Colonic mucosa (tissue), 4 donors: ENCODE measurements at regions not wholly inside any gene's neighbourhood (a gene's known extent, or its start where the extent isn't known, plus 50 kb on each side); places are given as distances from the start of the nearest gene placed in this dataset.
"Not testable (repeated sequence)": the region's sequence is repeated elsewhere in the genome, so short reads cannot be mapped to it uniquely, and the experiment has no call there.

Experiments
- DNase-seq: peaks from one replicate; pipeline ENCODE4 v3.0.0-alpha.2; 2020
- H3K27ac ChIP-seq: fragments of 200-600 bp; one replicate; pipeline ENCODE4 v1.8.0; 2021
- H3K27me3 ChIP-seq: fragments of 200-600 bp; one replicate; pipeline ENCODE4 v1.8.0; 2021
- H3K36me3 ChIP-seq: fragments of 200-600 bp; one replicate; pipeline ENCODE4 v1.8.0; 2021
- H3K4me1 ChIP-seq: fragments of 200-600 bp; one replicate; pipeline ENCODE4 v1.8.0; 2021; ENCODE audit warnings: mild to moderate bottlenecking
- H3K4me3 ChIP-seq: fragments of 200-600 bp; one replicate; pipeline ENCODE4 v1.8.0; 2021
- H3K9ac ChIP-seq, 2 donors: one replicate each; pipeline ENCODE4 v1.7.0; 2013; ENCODE audit warnings: control low read depth in 2 of 2, low read depth in 2 of 2, low read length in 2 of 2
- H3K9me3 ChIP-seq: fragments of 200-600 bp; one replicate; pipeline ENCODE4 v1.8.0; 2021
- CTCF ChIP-seq: fragments of 200-600 bp; IDR thresholded peaks from one replicate; pipeline ENCODE4 v1.8.0; 2022; ENCODE audit warnings: antibody characterized with exemption, mild to moderate bottlenecking
- intact Hi-C: fragments of 100-400 bp; cut with DNase I; formaldehyde crosslinking; loops from one replicate; pipeline ENCODE4 v1.14.1; 2022
- donor health status: healthy.
- donor health status: DM: no; HTN: no; CAD: no.
- donor health status: DM: no; HTN: no; CAD: no.

- no peak for DNase-seq
- intact Hi-C loops = no loop called here
- no peaks in the 10 kb centered on the region for H3K36me3 ChIP-seq
Observed at GRCh38 chr2:144642856-144643255, 122.9 kb upstream of the ZEB2 start.

GRCh38 chr2:144642131-144642530 lies 122.2 kb upstream of the ZEB2 start:
- H3K27me3 ChIP-seq = no peaks in the 10 kb centered on the region
- H3K27ac ChIP-seq = no peak overlapping the region
- intact Hi-C loops = no loop called here
- H3K4me3 ChIP-seq = no peak overlapping the region
- H3K9me3 ChIP-seq = no peaks in the 10 kb centered on the region
- no peak for TF ChIP-seq CTCF
- no peaks in the 10 kb centered on the region for H3K4me1 ChIP-seq
- H3K36me3 ChIP-seq = no peaks in the 10 kb centered on the region
- no peak overlapping the region for H3K9ac ChIP-seq
- no peak for DNase-seq

More at GRCh38 chr2:144642856-144643255, 122.9 kb upstream of the ZEB2 start:
- no peak overlapping the region for H3K9ac ChIP-seq
- no peaks in the 10 kb centered on the region for H3K27me3 ChIP-seq
- H3K27ac ChIP-seq = no peak overlapping the region
- no peaks in the 10 kb centered on the region for H3K9me3 ChIP-seq
- no peaks in the 10 kb centered on the region for H3K4me1 ChIP-seq
- TF ChIP-seq CTCF = no peak
- H3K4me3 ChIP-seq = no peak overlapping the region

GRCh38 chr2:144638250-144638649 lies 118.3 kb upstream of the ZEB2 start:
- intact Hi-C loops, H3K9me3 ChIP-seq, DNase-seq, H3K4me3 ChIP-seq, H3K27me3 ChIP-seq, H3K36me3 ChIP-seq, H3K9ac ChIP-seq, H3K27ac ChIP-seq, H3K4me1 ChIP-seq: not testable (repeated sequence)

GRCh38 chr2:144636860-144637259 lies 116.9 kb upstream of the ZEB2 start:
- intact Hi-C loops, H3K27ac ChIP-seq, H3K4me3 ChIP-seq, DNase-seq, H3K4me1 ChIP-seq, H3K9me3 ChIP-seq, H3K27me3 ChIP-seq, H3K9ac ChIP-seq, H3K36me3 ChIP-seq: not testable (repeated sequence)

GRCh38 chr2:144632809-144633208 lies 112.9 kb upstream of the ZEB2 start:
- Histone ChIP-seq H3K36me3 (no peaks in the 10 kb centered on the region), H3K9ac (no peak overlapping the region), H3K27me3 (no peaks in the 10 kb centered on the region), H3K27ac (no peak overlapping the region), H3K9me3 (no peaks in the 10 kb centered on the region), H3K4me1 (no peaks in the 10 kb centered on the region), H3K4me3 (no peak overlapping the region)
- TF ChIP-seq CTCF = no peak
- no peak for DNase-seq
- intact Hi-C loops = no loop called here

GRCh38 chr2:144631636-144632035 lies 111.7 kb upstream of the ZEB2 start:
- no peaks in the 10 kb centered on the region for H3K9me3 ChIP-seq
- intact Hi-C loops = no loop called here
- no peak overlapping the region for H3K9ac ChIP-seq
- H3K4me3 ChIP-seq = no peak overlapping the region
- DNase-seq = no peak
- no peak for TF ChIP-seq CTCF
- no peak overlapping the region for H3K27ac ChIP-seq
- no peaks in the 10 kb centered on the region for H3K4me1 ChIP-seq
- H3K27me3 ChIP-seq = no peaks in the 10 kb centered on the region
- no peaks in the 10 kb centered on the region for H3K36me3 ChIP-seq
